ENCODE measurements at regions not wholly inside any gene's neighbourhood (a gene's known extent, or its start where the extent isn't known, plus 50 kb on each side); places are given as distances from the start of the nearest gene placed in this dataset.

DNA sequence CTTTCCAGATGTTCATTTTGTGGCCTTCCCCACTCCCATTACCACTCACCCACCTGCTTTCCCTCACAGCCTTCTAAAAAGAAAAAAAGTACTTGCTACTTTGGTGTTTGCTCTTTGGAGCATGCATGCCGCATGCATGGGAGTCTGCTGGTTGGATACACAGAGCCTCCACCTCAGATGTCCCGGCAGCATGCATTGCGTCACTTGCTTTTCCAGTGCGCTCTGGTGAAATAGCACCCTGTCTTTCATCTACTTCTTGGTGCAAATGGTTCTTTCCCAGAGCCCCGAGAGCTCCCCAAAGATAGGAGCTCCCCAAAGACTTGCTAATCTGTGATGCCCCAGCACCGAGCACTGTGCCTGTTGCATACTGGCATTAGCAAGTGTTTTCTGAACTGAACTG is 333.2 kb upstream of the ZNF507 start:
- POLR2A ChIA-PET = no interaction called here
- H3K4me3 ChIP-seq (ENCODE audit: low read depth, low read length) = no peak overlapping the region
- CTCF ChIA-PET = no interaction called here
- DNase-seq (ENCODE audit: low read depth, low spot score) = no peak
- no peak for TF ChIP-seq CTCF (IDR thresholded peaks at IDR 0.05; ENCODE audit: insufficient read depth, low read length, missing control alignments)

GRCh38 chr19:32012886-32013631 is 332.4 kb upstream of the ZNF507 start:
- no peak for DNase-seq (ENCODE audit: low read depth, low spot score)
- ChIA-PET CTCF (no interaction called here), POLR2A (no interaction called here)
- no peak for TF ChIP-seq CTCF (IDR thresholded peaks at IDR 0.05; ENCODE audit: insufficient read depth, low read length, missing control alignments)
- no peak overlapping the region for H3K4me3 ChIP-seq (ENCODE audit: low read depth, low read length)

GRCh38 chr19:32017176-32017953 is 328.0 kb upstream of the ZNF507 start:
- no peak for DNase-seq (ENCODE audit: low read depth, low spot score)
- TF ChIP-seq CTCF (IDR thresholded peaks at IDR 0.05; ENCODE audit: insufficient read depth, low read length, missing control alignments) = no peak
- ChIA-PET CTCF (no interaction called here), POLR2A (no interaction called here)
- H3K4me3 ChIP-seq (ENCODE audit: low read depth, low read length) = no peak overlapping the region

GRCh38 chr19:32018014-32018413 is 327.4 kb upstream of the ZNF507 start:
- peak; percentile 5 for DNase-seq (ENCODE audit: low read depth, low spot score)
- TF ChIP-seq CTCF (IDR thresholded peaks at IDR 0.05; ENCODE audit: insufficient read depth, low read length, missing control alignments) = no peak
- CTCF ChIA-PET = no interaction called here
- H3K4me3 ChIP-seq (ENCODE audit: low read depth, low read length) = no peak overlapping the region
- POLR2A ChIA-PET = no interaction called here

DNA sequence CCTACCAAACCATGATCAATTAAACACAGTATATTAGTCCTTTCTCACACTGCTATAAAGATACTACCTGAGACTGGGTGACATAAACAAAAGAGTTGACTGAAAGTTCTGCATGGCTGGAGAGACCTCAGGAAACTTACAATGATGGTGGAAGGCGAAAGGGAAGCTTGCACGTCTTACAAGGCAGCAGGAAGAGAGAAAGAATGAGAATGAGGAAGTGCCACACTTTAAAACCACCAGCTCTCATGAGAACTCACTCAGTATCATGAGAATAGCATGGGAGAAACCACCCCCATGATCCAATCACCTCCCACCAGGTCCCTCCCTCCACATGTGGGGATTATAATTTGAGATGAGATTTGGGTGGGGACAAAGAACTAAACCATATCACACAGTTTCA is 324.9 kb upstream of the ZNF507 start:
- no peak overlapping the region for H3K4me3 ChIP-seq (ENCODE audit: low read depth, low read length)
- POLR2A ChIA-PET = no interaction called here
- CTCF ChIA-PET = no interaction called here
- no peak for TF ChIP-seq CTCF (IDR thresholded peaks at IDR 0.05; ENCODE audit: insufficient read depth, low read length, missing control alignments)
- no peak for DNase-seq (ENCODE audit: low read depth, low spot score)

DNA sequence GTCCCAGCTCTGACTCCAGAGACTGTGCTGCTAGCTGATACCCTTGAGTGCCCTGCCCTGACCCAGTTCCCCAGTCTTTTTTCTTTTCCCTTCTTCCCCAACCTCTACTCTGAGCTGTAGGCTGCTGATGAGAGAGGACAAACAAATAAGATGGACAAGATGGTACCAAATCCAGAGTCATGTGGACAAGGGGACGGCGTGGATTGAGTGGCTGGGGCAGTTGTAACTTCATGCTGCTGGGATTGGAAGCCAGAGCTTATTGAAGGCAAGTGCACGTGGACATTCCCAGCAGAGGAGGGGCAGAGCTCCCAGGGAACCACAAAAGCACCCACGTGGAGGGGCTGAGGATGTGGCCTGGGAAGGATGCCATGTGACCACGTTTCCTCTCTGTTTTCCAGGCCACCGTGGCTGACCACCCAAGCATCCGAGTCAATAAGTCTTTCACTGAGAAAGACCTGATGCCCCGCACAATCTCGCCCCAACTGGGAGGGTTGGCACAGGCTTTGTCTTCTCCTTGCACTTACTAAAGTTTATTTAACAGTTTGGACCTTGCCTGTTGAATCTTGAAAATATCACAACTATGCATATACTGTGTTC is 323.3 kb upstream of the ZNF507 start:
- no peak for TF ChIP-seq CTCF (IDR thresholded peaks at IDR 0.05; ENCODE audit: insufficient read depth, low read length, missing control alignments)
- no peak for DNase-seq (ENCODE audit: low read depth, low spot score)
- ChIA-PET POLR2A (no interaction called here), CTCF (no interaction called here)
- H3K4me3 ChIP-seq (ENCODE audit: low read depth, low read length) = no peak overlapping the region

All from AG04449 (cell line).